HG03135 (cell line): ENCODE measurements at regions not wholly inside any gene's neighbourhood (a gene's known extent, or its start where the extent isn't known, plus 50 kb on each side); places are given as distances from the start of the nearest gene placed in this dataset.
"Not testable (repeated sequence)": the region's sequence is repeated elsewhere in the genome, so short reads cannot be mapped to it uniquely, and the experiment has no call there.

Experiments
- ATAC-seq: cut with Tn5 transposase; IDR thresholded peaks from one replicate; pipeline ENCODE4 v1.9.1; 2021; ENCODE audit warnings: mild to moderate bottlenecking, moderate library complexity; ENCODE audit not compliant: unreplicated experiment

DNA sequence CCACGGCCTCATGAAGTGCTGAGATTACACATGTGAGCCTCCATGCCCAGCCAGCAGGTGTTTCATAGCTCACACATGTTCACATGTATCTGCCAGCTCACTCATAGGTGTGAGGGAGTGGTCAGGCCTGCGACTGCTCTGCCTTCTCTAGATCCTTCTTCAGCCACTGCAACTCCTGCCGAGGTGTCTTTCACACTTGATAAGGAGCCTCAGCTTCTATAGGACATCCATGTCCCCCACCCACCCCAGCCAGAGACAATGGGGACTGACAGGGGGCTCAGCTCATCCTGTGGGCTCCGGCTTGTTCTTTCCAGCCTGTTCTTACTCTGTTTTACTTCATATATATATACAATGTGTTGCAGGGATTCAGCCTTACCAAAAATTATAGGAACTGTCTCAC is 286.5 kb upstream of the MGAT5 start:
- no peak for ATAC-seq

DNA sequence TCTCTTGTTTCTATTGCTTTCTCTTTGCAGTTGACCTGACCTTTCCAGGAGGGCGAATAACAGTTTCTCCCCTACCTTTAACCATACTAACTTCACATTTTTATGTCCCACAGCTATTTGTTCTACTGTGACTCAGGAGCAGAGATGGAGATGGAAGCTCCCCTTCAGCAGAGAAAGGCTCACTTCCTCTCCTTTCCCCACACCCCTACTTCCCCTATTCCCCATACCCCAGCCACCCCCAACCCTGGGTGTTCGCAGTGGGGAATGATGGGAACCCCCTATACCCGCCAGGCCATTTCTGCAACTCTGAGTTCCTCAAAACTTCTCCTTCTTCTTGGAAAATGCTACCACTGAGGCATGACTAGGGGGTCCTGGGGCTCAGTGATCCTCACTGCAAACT is 285.4 kb upstream of the MGAT5 start:
- ATAC-seq, result no peak

DNA sequence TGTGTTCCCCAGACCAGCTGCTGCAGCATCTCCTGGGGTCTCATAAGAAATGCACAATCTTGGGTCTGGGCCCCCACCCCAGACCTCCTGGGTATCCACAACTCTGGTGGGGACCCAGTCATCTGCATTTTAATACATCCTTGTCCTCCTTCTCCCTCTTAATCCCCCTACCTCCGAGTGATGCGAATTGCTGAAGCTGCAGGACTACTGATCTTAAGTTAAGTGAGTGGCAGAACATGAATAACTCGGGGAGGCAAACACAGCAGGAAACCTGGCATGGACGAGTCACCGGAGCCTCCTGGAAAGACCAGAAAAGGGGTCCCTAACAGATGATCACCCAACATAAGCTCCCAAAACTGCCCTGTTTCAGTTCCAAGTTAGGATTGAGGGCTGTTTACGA is 283.2 kb upstream of the MGAT5 start:
- ATAC-seq, result no peak

DNA sequence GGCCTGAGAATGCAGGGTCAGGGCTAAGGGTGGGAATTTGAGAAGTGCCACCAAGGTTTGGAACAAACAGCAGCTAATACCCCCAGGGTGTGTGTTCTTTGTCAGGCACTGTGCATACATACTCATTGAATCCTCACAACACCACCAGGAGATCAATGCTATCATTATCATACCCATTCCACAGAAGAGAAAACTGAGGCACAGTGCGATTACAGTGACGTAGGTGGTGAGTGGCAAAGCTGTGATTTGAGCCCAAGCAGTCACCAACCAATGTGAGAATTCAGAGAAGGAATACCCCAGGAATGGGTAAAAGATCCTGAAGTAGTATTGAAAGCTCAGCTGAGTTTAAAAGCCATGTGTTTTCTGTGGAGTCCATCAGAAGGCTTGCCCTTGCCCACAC is 281.6 kb upstream of the MGAT5 start:
- no peak for ATAC-seq

DNA sequence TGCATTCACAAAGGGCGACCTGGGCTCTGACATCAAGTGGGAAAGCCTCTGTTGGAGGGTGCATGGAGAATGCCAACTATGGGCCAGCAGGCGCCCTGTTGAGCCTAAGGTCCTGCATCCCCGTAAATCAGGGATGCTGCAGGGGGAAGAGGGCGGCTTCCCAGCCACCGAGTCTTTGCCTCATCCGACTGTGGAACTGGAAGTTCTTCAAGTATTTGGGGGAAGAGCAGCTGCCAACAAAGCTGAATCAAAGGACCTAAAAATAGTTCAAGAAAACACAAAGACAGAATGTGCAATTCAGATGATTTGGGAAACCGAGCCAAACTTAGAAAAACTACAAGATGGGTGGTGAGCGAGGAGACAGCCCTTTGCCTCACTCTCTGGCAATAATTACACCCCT is 281.1 kb upstream of the MGAT5 start:
- ATAC-seq, result no peak

DNA sequence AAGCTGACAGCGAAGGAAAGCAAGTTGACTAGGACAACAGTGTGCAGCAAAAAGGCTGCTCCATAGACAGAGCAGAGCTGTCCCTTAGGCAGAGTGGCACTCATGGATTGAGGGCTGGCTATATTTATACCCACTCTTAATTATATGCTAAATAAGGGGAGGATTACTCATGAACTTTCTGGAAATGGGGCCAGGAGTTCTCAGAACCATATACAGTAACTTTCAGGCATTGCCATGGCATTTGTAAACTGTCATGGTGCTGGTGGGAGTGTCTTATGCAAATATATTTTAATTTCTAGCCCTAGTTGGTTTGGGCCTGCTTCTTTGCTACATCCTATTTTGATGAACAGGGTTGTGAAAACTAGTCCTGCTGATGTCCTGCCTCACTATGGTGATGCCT is 279.5 kb upstream of the MGAT5 start:
- ATAC-seq, result no peak

DNA sequence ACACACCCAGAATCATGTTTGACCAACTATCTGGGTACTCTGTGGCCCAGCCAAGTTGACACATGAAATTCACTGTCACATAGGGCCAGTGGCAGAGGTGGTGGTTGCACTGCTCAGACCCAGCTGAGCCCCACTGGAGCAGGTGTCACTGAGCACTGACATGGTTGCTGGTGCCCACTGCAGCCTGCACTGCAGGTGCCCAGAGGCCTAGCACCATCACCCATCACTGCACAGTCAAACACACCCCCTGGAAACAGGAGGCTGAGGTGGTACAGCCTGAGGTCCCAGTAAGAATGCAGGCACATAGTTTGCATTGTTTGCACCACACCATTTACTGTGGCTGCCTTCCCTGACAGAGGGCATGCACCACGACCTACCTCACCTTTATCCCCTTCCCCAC is 278.7 kb upstream of the MGAT5 start:
- ATAC-seq, result no peak

DNA sequence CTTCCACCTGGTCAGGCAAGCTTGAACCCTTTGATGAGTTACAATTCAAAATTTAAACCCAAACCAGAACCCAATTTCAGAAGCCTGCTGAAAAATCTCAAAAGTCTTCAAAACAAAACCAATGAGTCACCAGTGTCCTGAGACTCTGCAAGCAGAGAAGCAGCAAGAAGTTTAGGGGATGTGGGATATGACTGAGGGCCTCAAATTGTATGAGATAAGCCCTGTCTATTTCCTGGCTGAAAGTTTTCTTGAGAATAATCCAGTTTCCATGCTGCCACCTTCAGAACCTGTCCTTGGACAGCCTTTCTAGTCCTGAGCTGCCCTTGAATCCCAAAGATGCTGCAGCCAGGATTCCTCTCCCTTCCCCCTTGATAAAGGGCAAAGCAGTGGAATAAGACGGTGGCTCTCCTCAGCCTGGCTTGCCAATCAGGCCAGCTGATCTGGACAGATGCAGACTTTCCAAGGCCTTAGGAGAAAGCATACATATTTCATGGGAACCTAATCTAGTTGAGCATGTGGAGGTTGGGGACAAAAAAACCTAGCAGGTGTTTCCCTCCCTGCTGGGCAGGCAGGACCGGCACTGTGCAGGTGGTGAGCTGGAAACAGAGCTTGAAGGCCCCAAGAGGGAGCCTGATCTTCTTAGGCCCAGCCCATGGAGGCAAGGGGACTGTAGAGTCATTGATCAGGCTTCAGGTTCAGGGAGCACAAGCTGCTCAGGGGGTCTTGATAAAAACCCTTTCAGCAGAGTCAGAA is 278.0 kb upstream of the MGAT5 start:
- ATAC-seq, result no peak

DNA sequence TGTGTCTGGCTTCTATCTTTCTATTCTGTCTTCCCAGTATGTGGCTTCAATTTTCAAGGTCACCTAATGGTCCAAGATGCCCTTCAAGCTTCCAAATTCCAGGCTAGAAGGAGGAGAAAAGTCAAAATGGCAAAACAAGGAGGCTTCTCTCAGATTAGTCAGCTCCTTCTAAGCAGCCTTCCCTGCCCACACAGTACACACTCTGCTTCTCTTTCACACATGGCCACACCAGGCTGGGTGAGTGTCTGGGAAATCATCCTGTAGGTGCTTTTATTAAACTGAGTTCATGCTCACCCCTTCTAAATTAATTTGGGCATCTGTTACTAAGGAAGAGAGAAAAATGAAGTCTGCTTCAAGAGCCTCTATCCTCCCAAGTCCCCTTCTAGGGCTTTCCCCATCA is 277.2 kb upstream of the MGAT5 start:
- ATAC-seq, result no peak

DNA sequence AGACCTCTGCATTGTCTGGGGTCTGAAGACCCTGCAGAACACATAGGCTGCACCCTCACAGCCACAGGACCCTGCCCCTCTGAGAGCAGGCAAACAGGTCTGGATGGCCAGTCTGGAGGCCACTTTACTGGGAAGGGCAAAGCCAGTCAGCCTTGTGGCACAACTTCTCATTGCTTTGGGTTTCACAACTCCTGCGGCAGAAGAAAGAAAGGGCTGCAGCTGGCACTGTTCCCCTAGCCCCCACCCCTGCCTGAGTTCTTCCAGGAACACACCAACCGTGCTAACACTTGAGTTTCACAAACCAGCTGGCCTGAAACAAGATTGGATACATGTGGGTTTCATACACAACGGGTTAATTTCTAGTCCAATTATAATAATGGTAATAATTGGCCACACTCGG is 276.5 kb upstream of the MGAT5 start:
- no peak for ATAC-seq

DNA sequence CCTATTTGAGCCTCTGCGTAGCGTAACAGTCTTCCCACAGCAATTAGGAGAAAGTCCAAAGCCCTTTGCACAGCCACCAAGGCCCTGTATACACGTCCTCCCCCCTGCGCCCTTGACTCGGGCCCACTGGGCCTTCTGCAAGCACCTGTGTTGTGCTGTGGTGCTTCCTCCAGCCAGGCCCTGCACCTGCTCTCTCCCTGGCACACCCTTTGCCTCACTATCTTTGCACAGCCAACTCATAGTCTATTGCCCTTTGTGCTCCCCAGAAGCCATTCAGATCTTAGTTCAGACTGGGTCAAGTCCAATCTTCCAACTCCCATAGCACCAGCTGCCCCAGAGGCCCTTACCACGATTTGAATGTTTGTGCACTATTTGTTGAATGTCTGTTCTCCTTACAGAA is 271.6 kb upstream of the MGAT5 start:
- ATAC-seq, result no peak

DNA sequence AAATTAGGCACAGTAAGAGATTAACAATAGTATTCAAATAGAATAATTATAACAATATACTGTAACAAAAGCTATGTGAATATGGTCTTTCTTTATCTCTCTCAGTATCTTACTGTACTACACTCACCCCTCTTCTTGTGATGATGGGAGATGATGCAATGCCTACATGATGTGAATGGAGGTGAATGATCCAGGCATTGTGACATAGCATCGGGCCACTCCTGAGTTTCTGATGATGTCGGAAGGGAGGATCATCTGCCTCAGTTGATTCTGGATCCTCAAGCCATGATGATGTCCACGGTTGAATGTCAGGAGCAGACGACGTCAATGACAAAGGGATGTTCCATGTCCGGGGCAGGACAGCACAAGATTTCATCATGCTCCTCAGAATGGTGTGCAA is 268.3 kb upstream of the MGAT5 start:
- ATAC-seq, result no peak

DNA sequence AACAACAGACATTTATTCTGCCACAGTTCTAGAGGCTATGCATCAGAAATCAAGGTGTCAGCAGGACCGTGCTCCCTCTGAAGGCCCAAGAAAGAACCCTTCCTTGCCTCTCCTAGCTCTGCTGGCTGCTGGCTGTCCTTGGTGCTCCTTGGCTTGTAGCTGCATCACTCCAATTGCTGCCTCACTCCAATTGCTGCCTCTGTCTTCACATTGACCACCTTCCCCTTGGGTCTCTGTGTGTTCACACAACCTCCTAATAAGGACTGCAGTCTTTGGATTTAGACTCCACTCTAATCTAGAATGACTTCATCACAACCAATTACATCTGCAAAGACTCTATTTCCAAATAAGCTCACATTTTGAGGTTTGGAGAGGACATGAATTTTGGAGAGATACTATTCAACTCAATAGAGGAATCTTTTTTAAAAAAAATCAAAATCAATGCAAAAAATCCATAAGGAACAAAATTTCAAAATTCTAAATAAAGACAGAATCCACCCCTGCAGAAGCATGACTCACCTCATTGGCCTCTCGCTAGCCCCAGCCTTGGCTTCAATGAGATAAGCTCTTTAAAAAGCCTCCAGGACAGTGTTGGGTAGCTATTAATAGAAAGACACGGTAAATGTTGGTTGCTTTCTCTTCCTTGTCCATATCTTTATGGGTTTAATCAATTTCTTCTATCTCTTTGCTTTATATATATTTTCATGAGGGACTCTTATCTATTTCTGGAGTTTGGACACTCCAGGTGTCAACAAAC is 267.6 kb upstream of the MGAT5 start:
- no peak for ATAC-seq

DNA sequence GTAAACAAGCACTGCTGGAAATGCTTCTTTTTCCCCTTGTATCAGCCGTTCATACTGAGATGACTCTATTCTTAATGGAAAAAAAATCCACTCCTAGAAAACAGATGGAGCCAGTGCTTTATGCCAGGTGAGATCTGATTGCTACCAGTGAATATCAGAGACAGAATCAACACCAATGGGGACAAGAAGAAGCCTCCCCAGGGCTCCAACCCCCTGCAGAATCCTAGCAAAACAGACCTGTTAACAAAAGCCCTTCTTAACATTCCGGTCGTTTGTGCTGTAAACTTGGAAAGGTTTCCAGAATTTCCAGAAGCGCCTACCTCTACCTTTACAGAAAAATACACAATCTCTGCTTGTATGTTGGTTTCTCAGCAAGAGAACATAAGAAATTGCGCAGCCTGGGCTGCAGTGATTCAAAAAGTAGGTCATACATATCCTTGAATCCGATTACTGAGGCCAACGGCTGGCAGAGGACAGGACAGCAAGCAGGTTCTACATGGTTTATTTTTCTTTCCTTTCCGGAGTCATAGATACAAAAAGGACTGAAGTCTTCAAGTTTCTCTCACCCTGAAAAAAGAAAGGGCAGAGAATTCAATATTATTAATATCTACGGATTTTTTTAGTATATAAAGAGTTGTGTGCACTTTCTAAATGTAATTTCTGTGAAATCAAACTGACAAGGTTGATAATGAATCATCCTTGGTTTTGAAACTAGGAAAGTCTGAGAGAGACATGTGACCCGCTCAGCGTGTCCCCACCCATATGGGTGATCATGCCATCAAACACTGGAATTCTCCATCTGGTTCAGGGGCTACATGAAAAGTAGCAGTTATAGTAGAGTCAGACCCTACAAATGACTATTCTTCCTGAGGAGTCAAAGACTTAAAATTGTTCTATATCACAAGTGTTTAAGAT is 266.7 kb upstream of the MGAT5 start:
- ATAC-seq, result no peak

DNA sequence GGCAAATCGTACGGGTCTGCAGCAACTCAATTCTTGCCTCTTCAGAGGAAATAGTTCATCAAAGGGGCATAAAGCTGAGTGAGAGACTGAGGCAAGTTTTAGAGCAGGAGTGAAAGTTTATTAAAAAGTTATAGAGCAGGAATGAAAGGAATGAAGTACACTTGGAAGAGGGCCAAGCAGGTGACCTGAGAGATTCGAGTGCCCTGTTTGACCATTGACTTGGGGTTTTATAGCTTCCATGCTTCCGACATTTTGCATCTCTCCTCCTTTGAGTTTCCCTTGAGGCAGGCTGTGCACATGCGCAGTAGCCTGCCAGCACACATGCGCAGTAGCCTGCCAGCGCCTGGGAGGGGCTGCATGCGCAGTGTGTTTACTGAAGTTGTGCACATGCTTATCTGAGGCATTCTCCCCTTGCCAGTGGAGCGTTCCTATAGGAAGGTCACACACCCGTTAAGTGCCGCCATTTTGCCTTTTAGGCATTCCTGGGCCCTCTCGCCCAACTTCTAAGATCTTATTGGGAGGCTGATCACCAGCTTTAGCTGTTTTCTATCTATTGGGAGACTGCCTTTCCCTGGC is 265.5 kb upstream of the MGAT5 start:
- no peak for ATAC-seq

DNA sequence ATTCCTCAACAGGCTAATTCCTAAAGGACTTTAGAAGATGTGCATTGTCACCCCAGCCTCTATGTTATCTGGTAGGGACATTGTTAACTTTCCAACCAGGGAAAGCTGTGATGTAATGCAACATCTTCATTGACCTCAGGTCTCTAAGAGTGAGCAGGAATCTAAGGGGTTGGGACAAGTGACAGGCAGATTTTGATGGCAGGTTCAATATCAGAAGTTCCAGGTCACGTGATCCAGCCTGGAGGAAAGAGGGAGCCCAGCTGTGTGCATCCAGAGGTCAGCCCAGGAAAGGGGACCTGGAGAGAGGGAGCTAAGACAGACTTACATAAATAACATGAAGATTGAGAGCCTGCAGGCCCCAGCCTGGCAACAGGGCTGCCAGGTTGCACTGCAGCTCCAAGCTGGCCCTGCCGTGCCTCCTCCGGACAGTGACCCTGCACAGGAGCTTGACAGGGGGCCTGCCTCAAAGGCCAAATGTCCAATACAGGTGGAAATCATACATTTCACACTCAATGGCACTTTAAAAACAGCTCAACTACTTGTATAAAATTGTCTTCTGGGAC is 262.2 kb upstream of the MGAT5 start:
- no peak for ATAC-seq

DNA sequence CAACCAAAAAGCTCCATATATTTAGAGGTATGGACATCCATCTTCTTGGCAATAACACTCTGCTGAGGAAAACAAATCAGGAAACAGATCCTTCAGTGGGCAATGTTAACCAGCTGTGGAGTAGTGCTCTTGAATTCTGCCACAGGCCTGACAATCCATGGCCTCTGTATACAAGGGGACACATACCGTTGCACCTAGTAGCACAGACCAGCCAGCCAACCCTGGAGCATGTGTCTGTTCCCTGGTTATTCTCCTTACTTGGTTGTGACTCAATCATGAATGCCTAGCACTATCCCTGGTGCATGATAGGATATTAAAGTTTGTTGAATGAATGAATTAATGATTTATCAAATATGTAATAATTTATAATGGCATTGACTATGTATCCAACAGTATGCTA is 261.4 kb upstream of the MGAT5 start:
- ATAC-seq, result no peak

DNA sequence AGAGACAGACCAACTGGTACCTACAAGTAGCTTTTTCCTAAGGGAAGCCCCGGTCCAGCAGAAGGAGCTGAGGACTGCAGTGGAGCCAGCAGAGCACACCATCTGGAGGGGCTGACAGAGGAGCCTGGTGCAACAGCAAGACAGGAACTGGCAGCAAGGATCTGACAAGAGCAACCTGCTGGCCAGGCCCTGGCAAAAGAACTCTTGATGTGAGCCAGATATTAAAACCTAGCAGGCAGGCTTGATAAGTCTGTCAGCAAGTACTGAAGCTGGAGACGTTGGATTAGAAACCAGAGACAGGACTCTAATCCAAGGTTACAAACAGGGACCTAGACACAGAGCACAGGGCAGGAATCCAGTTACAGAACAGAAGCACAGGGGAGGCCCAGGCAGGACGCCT is 260.7 kb upstream of the MGAT5 start:
- ATAC-seq, result no peak

DNA sequence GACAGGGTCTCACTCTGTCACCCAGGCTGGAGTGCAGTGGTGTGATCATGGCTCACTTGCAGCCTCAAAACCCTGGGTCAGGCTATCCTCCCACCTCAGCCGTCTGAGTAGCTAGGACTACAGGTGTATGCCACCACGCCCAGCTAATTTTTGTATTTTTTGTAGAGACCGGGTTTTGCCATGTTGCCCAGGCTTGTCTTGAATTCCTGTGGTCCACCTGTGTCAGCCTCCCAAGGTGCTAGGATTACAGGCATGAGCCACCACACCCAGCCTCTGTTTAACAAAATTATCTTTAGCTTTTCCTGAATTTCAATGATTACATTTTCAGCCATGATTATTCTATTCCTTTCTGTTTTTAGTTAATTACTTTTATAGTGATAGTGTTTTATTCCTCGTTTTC is 255.1 kb upstream of the MGAT5 start:
- not testable (repeated sequence) for ATAC-seq

DNA sequence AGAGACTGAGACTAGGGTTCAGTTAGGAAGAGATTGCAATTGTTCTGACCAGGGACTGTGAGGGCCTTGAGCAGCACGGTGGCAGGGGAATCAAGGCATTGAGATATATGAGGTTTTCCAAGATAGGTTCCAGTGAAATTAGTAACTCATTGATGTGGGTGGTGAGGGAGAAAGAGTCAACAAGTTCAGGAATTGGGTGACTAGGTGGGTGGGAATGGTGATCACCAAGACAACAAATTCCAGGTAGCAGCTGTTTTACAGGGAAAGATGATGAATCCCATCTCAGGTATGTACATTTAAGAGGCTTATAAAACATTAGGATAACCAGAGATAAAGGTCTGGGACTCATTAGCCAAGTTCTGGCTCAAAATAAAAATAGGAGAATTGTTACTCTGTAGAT is 251.5 kb upstream of the MGAT5 start:
- ATAC-seq, result no peak

DNA sequence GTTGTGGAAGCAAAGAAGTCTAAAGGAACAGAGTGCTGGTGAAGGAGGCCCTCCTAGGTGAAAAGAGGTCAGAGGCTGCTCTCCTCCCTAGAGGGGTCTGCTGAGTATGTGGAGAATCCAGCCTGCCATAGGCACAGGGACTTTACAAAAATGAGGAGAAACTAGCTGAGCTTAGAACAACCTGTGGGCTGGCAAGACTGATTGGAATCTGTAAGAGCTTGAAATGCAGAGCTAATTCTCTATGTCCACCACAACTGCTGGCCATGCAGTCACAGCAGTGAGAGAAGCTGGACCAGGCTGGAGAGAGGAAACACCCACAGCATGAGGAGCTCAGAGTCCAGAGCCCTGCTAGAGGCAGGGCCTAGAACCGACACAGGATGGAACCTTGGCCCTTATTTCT is 251.0 kb upstream of the MGAT5 start:
- ATAC-seq, result no peak
